Keratinocyte (primary cell): ENCODE measurements at regions not wholly inside any gene's neighbourhood (a gene's known extent, or its start where the extent isn't known, plus 50 kb on each side); places are given as distances from the start of the nearest gene placed in this dataset.
A peak's percentile ranks its signal among the peaks of the same experiment; 100 is the strongest.

Experiments
- DNase-seq: peaks from one replicate; pipeline ENCODE4 v3.0.0-alpha.2; 2011; ENCODE audit warnings: low read depth, missing footprints, low spot score
- FAIRE-seq: peaks from 2 replicates; lab custom pipeline; 2011; peaks lifted over from hg19 to GRCh38; lab: Jason Lieb, UNC
- H2AFZ ChIP-seq: 2 replicates; pipeline ENCODE4 v1.6.0; 2012; ENCODE audit warnings: low read length, control low read depth, inconsistent platforms; ENCODE audit not compliant: control insufficient read depth
- H3K27ac ChIP-seq: 2 replicates; pipeline ENCODE4 v1.5.1; 2011; ENCODE audit warnings: low read length; ENCODE audit not compliant: control insufficient read depth, insufficient read depth
- H3K27me3 ChIP-seq: 3 replicates; pipeline ENCODE4 v1.6.0; 2011; ENCODE audit warnings: low read length; ENCODE audit not compliant: control insufficient read depth, insufficient read depth; ENCODE audit errors: extremely low read depth
- H3K36me3 ChIP-seq, 2 experiments: 2 replicates in 1 of 2; 3 replicates in 1 of 2; pipeline ENCODE4 v1.5.1; 2011; ENCODE audit warnings: low read length in 2 of 2, mild to moderate bottlenecking in 1 of 2; ENCODE audit not compliant: control insufficient read depth in 2 of 2, insufficient read depth in 2 of 2; ENCODE audit errors: extremely low read depth in 1 of 2
- H3K4me1 ChIP-seq: 3 replicates; pipeline ENCODE4 v1.5.1; 2011; ENCODE audit warnings: low read length; ENCODE audit not compliant: control insufficient read depth, insufficient read depth; ENCODE audit errors: extremely low read depth
- H3K4me2 ChIP-seq: 3 replicates; pipeline ENCODE4 v1.6.0; 2011; ENCODE audit warnings: low read depth, low read length; ENCODE audit not compliant: control insufficient read depth, insufficient read depth; ENCODE audit errors: extremely low read depth
- H3K4me3 ChIP-seq, 3 experiments: fragments of 200-600 bp in 1 of 3; sonication (generic) in 1 of 3; 2 replicates in 2 of 3; 3 replicates in 1 of 3; pipeline ENCODE4 v1.5.1; 2011 to 2016; ENCODE audit warnings: low read length in 3 of 3, mild to moderate bottlenecking in 3 of 3, control low read depth in 2 of 3, inconsistent platforms in 1 of 3, low read depth in 1 of 3, mixed read lengths in 1 of 3, mixed run types in 1 of 3, moderate library complexity in 1 of 3; ENCODE audit not compliant: control insufficient read depth in 2 of 3, insufficient read depth in 2 of 3; ENCODE audit errors: extremely low read depth in 1 of 3
- H3K79me2 ChIP-seq: 2 replicates; pipeline ENCODE4 v1.6.0; 2012; ENCODE audit warnings: low read length; ENCODE audit not compliant: control insufficient read depth, insufficient read depth
- H3K9ac ChIP-seq: 3 replicates; pipeline ENCODE4 v1.6.0; 2011; ENCODE audit warnings: low read length; ENCODE audit not compliant: control insufficient read depth, insufficient read depth; ENCODE audit errors: extremely low read depth
- H3K9me1 ChIP-seq: 3 replicates; pipeline ENCODE4 v1.6.0; 2011; ENCODE audit warnings: low read length; ENCODE audit not compliant: control insufficient read depth, insufficient read depth; ENCODE audit errors: extremely low read depth
- H3K9me3 ChIP-seq: 2 replicates; pipeline ENCODE4 v1.5.1; 2012; ENCODE audit warnings: low read depth, low read length; ENCODE audit not compliant: control insufficient read depth
- H4K20me1 ChIP-seq: 3 replicates; pipeline ENCODE4 v1.6.0; 2011; ENCODE audit warnings: low read length; ENCODE audit not compliant: control insufficient read depth, insufficient read depth; ENCODE audit errors: extremely low read depth
- CTCF ChIP-seq, 3 experiments: IDR thresholded peaks in 1 of 3; conservative IDR thresholded peaks in 1 of 3; optimal IDR thresholded peaks in 1 of 3; 2 replicates in 2 of 3; 3 replicates in 1 of 3; pipeline versions ENCODE3 to v1.5.1; 2011; ENCODE audit warnings: low read length in 3 of 3, mild to moderate bottlenecking in 3 of 3, moderate library complexity in 2 of 3, control low read depth in 1 of 3, inconsistent platforms in 1 of 3; ENCODE audit not compliant: insufficient read depth in 2 of 3; ENCODE audit errors: extremely low read depth in 1 of 3
- EZH2 ChIP-seq: IDR thresholded peaks from one replicate; pipeline ENCODE4 v1.6.1; 2012; ENCODE audit warnings: inconsistent platforms, mild to moderate bottlenecking, low read length, moderate library complexity
- dilution Hi-C: fragments of 300-500 bp; cut with MboI; formaldehyde crosslinking; loops from one replicate; pipeline ENCODE4 v1.7.0; 2020; ENCODE audit warnings: low sequenced_read_pairs; ENCODE audit not compliant: extremely low pct_ligation_motif_present

GRCh38 chr7:46206476-46207060 lies 285.5 kb upstream of the IGFBP3 start:
- no peaks in the 10 kb centered on the region for H4K20me1 ChIP-seq
- peak; percentile 57 for FAIRE-seq
- H3K9me1 ChIP-seq, result no peaks in the 10 kb centered on the region
- H3K27ac ChIP-seq, result no peak overlapping the region
- H3K9me3 ChIP-seq, result no peaks in the 10 kb centered on the region
- no peak overlapping the region for H3K4me2 ChIP-seq
- no peak overlapping the region for H3K4me3 ChIP-seq
- no peak for DNase-seq
- no peak for TF ChIP-seq EZH2
- no peak for TF ChIP-seq CTCF (optimal IDR thresholded peaks at IDR 0.05 in 1 of 3, IDR thresholded peaks at IDR 0.05 in 1 of 3, conservative IDR thresholded peaks at IDR 0.05 in 1 of 3; ENCODE audit: extremely low read depth in 1 of 3, insufficient read depth in 2 of 3, low read length in 3 of 3)
- no peaks in the 10 kb centered on the region for H3K79me2 ChIP-seq
- H3K9ac ChIP-seq, result peak overlapping the region; percentile 33
- H3K36me3 ChIP-seq, result no peaks in the 10 kb centered on the region
- peaks cover 14% of the 10 kb centered on the region for H3K4me1 ChIP-seq
- peaks cover 3% of the 10 kb centered on the region for H3K27me3 ChIP-seq
- H2AFZ ChIP-seq, result no peak overlapping the region
- dilution Hi-C loops, result no loop called here

- H3K9me3 ChIP-seq, result no peaks in the 10 kb centered on the region
- peaks cover 3% of the 10 kb centered on the region for H3K27me3 ChIP-seq
- H2AFZ ChIP-seq, result no peak overlapping the region
- peak overlapping the region; percentile 51 for H3K27ac ChIP-seq
- H3K4me2 ChIP-seq, result peak overlapping the region; percentile 41
- TF ChIP-seq CTCF (optimal IDR thresholded peaks at IDR 0.05 in 1 of 3, IDR thresholded peaks at IDR 0.05 in 1 of 3, conservative IDR thresholded peaks at IDR 0.05 in 1 of 3; ENCODE audit: extremely low read depth in 1 of 3, insufficient read depth in 2 of 3, low read length in 3 of 3), result no peak
- no peak for TF ChIP-seq EZH2
- peak overlapping the region; percentile 33 for H3K9ac ChIP-seq
- no peaks in the 10 kb centered on the region for H3K79me2 ChIP-seq
- FAIRE-seq (peak; percentile 20), DNase-seq (peak; percentile 48)
- H3K9me1 ChIP-seq, result no peaks in the 10 kb centered on the region
- no peaks in the 10 kb centered on the region for H4K20me1 ChIP-seq
- H3K4me3 ChIP-seq, result no peak overlapping the region
- dilution Hi-C loops, result no loop called here
- H3K4me1 ChIP-seq, result peaks cover 14% of the 10 kb centered on the region
- no peaks in the 10 kb centered on the region for H3K36me3 ChIP-seq
Observed at GRCh38 chr7:46205478-46205877, 284.4 kb upstream of the IGFBP3 start.
